PC-9 (cell line): ENCODE measurements at regions not wholly inside any gene's neighbourhood (a gene's known extent, or its start where the extent isn't known, plus 50 kb on each side); places are given as distances from the start of the nearest gene placed in this dataset.

ENCODE experiments used
- BruUV-seq: library from RNA; stranded (reverse); fragments of 400-500 nt; replicated peaks from 2 replicates; lab custom pipeline; 2021; lab: Mats Ljungman, UMichigan
- CTCF ChIA-PET: fragments of 300-600 bp; sonication (Branson Sonifier 250); formaldehyde crosslinking; loops from one replicate; lab custom pipeline; 2022; ENCODE audit warnings: antibody characterized with exemption; lab: Charles Lee
- POLR2A ChIA-PET: fragments of 300-600 bp; sonication (Branson Sonifier 250); formaldehyde crosslinking; loops from one replicate; lab custom pipeline; 2022; ENCODE audit warnings: antibody characterized with exemption; ENCODE audit not compliant: unreplicated experiment; lab: Charles Lee
- DNase-seq, 2 experiments: peaks; one replicate each; pipeline versions ENCODE4 v3.0.0 to v3.0.0-alpha.2; 2015 to 2022; ENCODE audit warnings: mixed read lengths in 1 of 2
- H2AFZ ChIP-seq: fragments of 200-600 bp; sonication (generic); 2 replicates; pipeline ENCODE4 v1.8.1; 2017; ENCODE audit warnings: antibody characterized with exemption
- H3F3A ChIP-seq: fragments of 200-600 bp; sonication (generic); 2 replicates; pipeline ENCODE4 v1.8.1; 2017; ENCODE audit warnings: antibody characterized with exemption, mild to moderate bottlenecking, low read depth; ENCODE audit not compliant: insufficient read depth
- H3K27ac ChIP-seq: fragments of 200-600 bp; sonication (generic); 2 replicates; pipeline ENCODE4 v1.6.1; 2016; ENCODE audit warnings: mixed run types
- H3K27me3 ChIP-seq: fragments of 200-600 bp; sonication (generic); 2 replicates; pipeline ENCODE4 v1.6.1; 2016; ENCODE audit warnings: low read depth, mixed run types; ENCODE audit not compliant: insufficient read depth
- H3K36me3 ChIP-seq: fragments of 200-600 bp; sonication (generic); 2 replicates; pipeline ENCODE4 v1.6.1; 2016; ENCODE audit warnings: low read depth, mixed run types
- H3K4me1 ChIP-seq: fragments of 200-600 bp; sonication (generic); replicated peaks from 2 replicates; pipeline ENCODE4 v1.6.1; 2016; ENCODE audit warnings: mixed run types; ENCODE audit not compliant: insufficient read depth
- H3K4me2 ChIP-seq: fragments of 200-600 bp; sonication (generic); 2 replicates; pipeline ENCODE4 v1.6.1; 2017; ENCODE audit warnings: mixed run types
- H3K4me3 ChIP-seq: fragments of 200-600 bp; sonication (generic); 2 replicates; pipeline ENCODE4 v1.6.1; 2016; ENCODE audit warnings: mixed run types
- H3K79me2 ChIP-seq: fragments of 200-600 bp; sonication (generic); 2 replicates; pipeline ENCODE4 v1.6.1; 2017; ENCODE audit warnings: low read depth, mixed run types
- H3K9me2 ChIP-seq: fragments of 200-600 bp; sonication (generic); 2 replicates; pipeline ENCODE4 v1.8.1; 2017; ENCODE audit warnings: mild to moderate bottlenecking; ENCODE audit not compliant: insufficient read depth
- H3K9me3 ChIP-seq: fragments of 200-600 bp; sonication (generic); 2 replicates; pipeline ENCODE4 v1.8.1; 2016; ENCODE audit warnings: low read depth; ENCODE audit not compliant: insufficient read depth
- H4K20me1 ChIP-seq: fragments of 200-600 bp; sonication (generic); 2 replicates; pipeline ENCODE4 v1.8.1; 2017; ENCODE audit not compliant: insufficient read depth
- CTCF ChIP-seq: fragments of 200-600 bp; sonication (generic); conservative IDR thresholded peaks from 2 replicates; pipeline ENCODE4 v1.6.1; 2017; ENCODE audit warnings: mixed run types, antibody characterized with exemption, mild to moderate bottlenecking, moderate library complexity
- EZH2 ChIP-seq: fragments of 200-600 bp; sonication (generic); IDR thresholded peaks from 2 replicates; pipeline ENCODE4 v1.8.0; 2017; ENCODE audit warnings: antibody characterized with exemption, low read depth
- intact Hi-C: fragments of 100-400 bp; cut with micrococcal nuclease; formaldehyde crosslinking; loops from one replicate; pipeline ENCODE4 v1.10.0; 2022; ENCODE audit not compliant: unreplicated experiment

- BruUV-seq = no TSS peak
- intact Hi-C loops = no loop called here
- no peaks in the 10 kb centered on the region for H3K9me3 ChIP-seq
- TF ChIP-seq CTCF = no peak
- no peak for TF ChIP-seq EZH2
- CTCF ChIA-PET = no interaction called here
- H3K79me2 ChIP-seq = no peaks in the 10 kb centered on the region
- no peak overlapping the region for H3K27ac ChIP-seq
- no peaks in the 10 kb centered on the region for H3K4me1 ChIP-seq
- no peaks in the 10 kb centered on the region for H3F3A ChIP-seq
- no peak overlapping the region for H3K4me3 ChIP-seq
- no peak overlapping the region for H3K4me2 ChIP-seq
- DNase-seq = no peak
- H2AFZ ChIP-seq = no peak overlapping the region
- no peaks in the 10 kb centered on the region for H4K20me1 ChIP-seq
- POLR2A ChIA-PET = no interaction called here
- no peaks in the 10 kb centered on the region for H3K27me3 ChIP-seq
- H3K9me2 ChIP-seq = no peaks in the 10 kb centered on the region
- no peaks in the 10 kb centered on the region for H3K36me3 ChIP-seq
These were observed 631.0 kb upstream of the PKN2 start for GRCh38 chr1:88053065-88053464.

DNA sequence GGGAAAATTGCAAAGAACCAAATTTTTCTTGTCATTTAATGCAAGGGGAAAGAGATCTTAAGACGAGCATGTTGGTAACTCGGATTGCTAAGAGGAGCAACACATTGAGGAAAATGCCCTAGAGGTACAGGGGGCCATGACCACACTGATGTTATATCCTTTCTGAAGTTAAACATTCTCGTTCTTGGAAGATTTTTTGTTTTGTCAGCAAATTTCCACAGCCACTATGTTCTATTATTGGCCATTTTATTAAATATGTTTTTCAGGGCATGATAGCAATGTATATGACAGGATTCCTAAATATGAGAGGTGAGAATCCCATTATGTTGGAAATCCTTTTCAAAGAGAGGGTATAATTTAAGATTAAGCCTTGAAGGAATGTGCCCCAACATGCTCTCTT is 627.2 kb upstream of the PKN2 start:
- Histone ChIP-seq H3K27ac (no peak overlapping the region), H2AFZ (no peak overlapping the region), H3K9me2 (no peaks in the 10 kb centered on the region), H3K4me2 (no peak overlapping the region), H3K36me3 (no peaks in the 10 kb centered on the region), H3K27me3 (no peaks in the 10 kb centered on the region), H3K9me3 (no peaks in the 10 kb centered on the region), H3K4me3 (no peak overlapping the region), H3F3A (no peaks in the 10 kb centered on the region), H3K4me1 (no peaks in the 10 kb centered on the region), H4K20me1 (no peaks in the 10 kb centered on the region), H3K79me2 (no peaks in the 10 kb centered on the region)
- no peak for DNase-seq
- TF ChIP-seq EZH2 = no peak
- TF ChIP-seq CTCF = no peak
- CTCF ChIA-PET = no interaction called here
- no TSS peak for BruUV-seq
- intact Hi-C loops = no loop called here
- POLR2A ChIA-PET = no interaction called here

DNA sequence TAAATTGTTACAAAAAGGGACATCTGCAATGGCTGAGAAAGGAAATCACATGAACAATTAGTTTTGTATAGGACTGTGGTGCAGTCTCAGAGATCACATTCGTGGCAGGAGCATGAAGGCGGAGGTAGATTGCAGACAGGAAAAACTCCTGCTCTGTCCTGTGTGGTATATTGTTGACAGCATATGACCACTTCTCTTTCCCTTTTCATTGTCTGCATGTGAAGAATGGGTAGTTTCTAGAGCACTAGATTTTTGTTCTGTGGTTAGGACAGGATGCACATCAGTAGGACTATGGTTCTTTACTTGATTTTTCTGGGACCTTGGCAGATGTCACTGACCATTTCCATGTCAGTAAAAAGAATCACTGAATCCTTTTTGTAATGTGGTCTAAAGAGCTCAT is 625.9 kb upstream of the PKN2 start:
- no peaks in the 10 kb centered on the region for H3K79me2 ChIP-seq
- H3K27me3 ChIP-seq = no peaks in the 10 kb centered on the region
- H3K4me2 ChIP-seq = no peak overlapping the region
- no peak overlapping the region for H3K27ac ChIP-seq
- no peaks in the 10 kb centered on the region for H3K9me3 ChIP-seq
- intact Hi-C loops = no loop called here
- DNase-seq = no peak
- no peak for TF ChIP-seq EZH2
- no peak for TF ChIP-seq CTCF
- no peak overlapping the region for H2AFZ ChIP-seq
- H4K20me1 ChIP-seq = no peaks in the 10 kb centered on the region
- no peaks in the 10 kb centered on the region for H3K4me1 ChIP-seq
- no peak overlapping the region for H3K4me3 ChIP-seq
- ChIA-PET POLR2A (no interaction called here), CTCF (no interaction called here)
- no TSS peak for BruUV-seq
- H3K9me2 ChIP-seq = no peaks in the 10 kb centered on the region
- no peaks in the 10 kb centered on the region for H3F3A ChIP-seq
- H3K36me3 ChIP-seq = no peaks in the 10 kb centered on the region
